ENCODE measurements at regions not wholly inside any gene's neighbourhood (a gene's known extent, or its start where the extent isn't known, plus 50 kb on each side); places are given as distances from the start of the nearest gene placed in this dataset.

DNA sequence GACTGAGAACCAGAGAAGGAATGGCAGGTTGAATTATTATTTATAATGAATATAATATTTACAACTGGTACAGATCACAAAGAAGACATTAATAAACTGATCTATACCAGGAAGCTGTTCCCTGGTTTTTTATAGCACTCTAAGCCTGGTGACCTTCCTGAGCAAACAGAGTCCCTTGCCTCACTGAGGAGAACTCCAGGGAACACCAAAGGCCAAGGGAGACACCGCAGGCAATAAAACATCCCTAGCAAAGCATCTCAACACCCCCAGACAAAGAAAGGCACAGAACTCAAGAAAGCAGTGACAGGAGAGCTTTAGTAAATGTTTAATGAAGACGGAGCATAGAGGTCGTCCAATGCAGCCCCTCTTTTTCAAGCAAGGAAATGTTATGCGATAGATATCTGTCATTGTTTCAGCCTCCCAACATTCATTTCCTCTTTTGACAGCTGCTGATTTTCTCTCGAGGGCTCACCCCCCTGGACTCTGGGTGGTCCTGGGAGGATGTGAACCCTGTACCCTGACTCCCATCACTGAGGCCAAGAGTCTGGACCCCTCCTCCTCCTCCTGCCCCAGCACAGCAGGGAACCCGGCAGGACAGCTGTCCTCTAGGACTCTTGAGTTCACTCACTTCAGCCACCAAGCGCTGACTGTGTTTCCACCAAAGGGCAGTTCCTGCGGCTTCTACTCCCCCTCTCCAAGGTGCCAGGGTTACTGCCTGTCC is 342.5 kb upstream of the GATB start:
- TF ChIP-seq PATZ1 (CRISPR knock-in tag; IDR thresholded peaks at IDR 0.05; ENCODE audit: borderline replicate concordance), result no peak
- TF ChIP-seq, protein P1, sequence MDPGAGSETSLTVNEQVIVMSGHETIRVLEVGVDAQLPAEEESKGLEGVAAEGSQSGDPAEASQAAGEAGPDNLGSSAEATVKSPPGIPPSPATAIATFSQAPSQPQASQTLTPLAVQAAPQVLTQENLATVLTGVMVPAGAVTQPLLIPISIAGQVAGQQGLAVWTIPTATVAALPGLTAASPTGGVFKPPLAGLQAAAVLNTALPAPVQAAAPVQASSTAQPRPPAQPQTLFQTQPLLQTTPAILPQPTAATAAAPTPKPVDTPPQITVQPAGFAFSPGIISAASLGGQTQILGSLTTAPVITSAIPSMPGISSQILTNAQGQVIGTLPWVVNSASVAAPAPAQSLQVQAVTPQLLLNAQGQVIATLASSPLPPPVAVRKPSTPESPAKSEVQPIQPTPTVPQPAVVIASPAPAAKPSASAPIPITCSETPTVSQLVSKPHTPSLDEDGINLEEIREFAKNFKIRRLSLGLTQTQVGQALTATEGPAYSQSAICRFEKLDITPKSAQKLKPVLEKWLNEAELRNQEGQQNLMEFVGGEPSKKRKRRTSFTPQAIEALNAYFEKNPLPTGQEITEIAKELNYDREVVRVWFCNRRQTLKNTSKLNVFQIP (CRISPR knock-in tag; IDR thresholded peaks at IDR 0.05; ENCODE audit: borderline replicate concordance, low read depth), result no peak
- TF ChIP-seq, protein P2, sequence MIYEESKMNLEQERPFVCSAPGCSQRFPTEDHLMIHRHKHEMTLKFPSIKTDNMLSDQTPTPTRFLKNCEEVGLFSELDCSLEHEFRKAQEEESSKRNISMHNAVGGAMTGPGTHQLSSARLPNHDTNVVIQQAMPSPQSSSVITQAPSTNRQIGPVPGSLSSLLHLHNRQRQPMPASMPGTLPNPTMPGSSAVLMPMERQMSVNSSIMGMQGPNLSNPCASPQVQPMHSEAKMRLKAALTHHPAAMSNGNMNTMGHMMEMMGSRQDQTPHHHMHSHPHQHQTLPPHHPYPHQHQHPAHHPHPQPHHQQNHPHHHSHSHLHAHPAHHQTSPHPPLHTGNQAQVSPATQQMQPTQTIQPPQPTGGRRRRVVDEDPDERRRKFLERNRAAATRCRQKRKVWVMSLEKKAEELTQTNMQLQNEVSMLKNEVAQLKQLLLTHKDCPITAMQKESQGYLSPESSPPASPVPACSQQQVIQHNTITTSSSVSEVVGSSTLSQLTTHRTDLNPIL (CRISPR knock-in tag; IDR thresholded peaks at IDR 0.05; ENCODE audit: low read depth), result no peak
- no peak for TF ChIP-seq BACH2 (CRISPR knock-in tag; IDR thresholded peaks at IDR 0.05; ENCODE audit: borderline replicate concordance)
- TF ChIP-seq PPARA (CRISPR knock-in tag; IDR thresholded peaks at IDR 0.05; ENCODE audit: borderline replicate concordance), result no peak
- TF ChIP-seq ZNF8 (CRISPR knock-in tag; IDR thresholded peaks at IDR 0.05), result no peak
- TF ChIP-seq TCF4 (CRISPR knock-in tag; IDR thresholded peaks at IDR 0.05; ENCODE audit: borderline replicate concordance), result no peak
